IPS-NIHi7 (cell line): ENCODE measurements at regions not wholly inside any gene's neighbourhood (a gene's known extent, or its start where the extent isn't known, plus 50 kb on each side); places are given as distances from the start of the nearest gene placed in this dataset.
"Not testable (repeated sequence)": the region's sequence is repeated elsewhere in the genome, so short reads cannot be mapped to it uniquely, and the experiment has no call there.

Experiments used
- DNase-seq: peaks from one replicate; pipeline ENCODE4 v3.0.0; 2012; ENCODE audit warnings: mixed read lengths; ENCODE audit errors: extremely low spot score

DNA sequence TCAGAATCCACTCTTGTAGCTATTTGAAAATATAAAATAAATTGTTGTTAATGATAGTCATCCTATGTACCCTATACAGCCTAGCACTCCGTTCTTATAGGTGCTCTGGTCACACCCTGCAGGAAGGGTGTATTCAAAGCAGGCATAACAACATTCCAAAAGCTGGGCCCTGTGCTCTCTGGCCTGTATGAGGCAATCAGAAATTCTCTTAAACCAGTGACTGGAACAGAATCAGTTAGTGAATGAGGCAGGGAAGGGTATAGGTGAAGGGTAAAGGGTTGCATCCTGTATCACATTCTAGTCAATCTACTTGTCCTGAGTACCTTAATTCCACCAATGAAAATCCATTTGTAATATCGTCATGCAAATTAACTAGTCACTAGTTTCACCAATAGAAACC is 154.5 kb upstream of the ZNF217 start:
- DNase-seq = no peak

- DNase-seq = no peak
These were observed 150.1 kb upstream of the ZNF217 start for GRCh38 chr20:53743607-53744260.

GRCh38 chr20:53742685-53743081 is 149.0 kb upstream of the ZNF217 start:
- no peak for DNase-seq

DNA sequence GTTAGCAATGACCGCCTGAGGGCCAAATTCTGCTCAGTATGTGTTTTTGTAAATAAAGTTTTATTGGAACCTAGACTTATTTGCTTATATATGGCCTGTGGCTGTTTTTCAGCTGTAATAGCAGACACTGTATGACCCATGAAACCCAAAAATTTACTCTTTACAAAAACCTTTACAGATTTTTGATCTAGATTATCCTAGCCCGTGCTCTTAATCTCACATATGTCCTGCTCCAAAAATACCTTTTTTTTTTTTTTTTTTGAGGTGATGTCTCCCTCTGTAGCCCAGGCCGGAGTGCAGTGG is 148.0 kb upstream of the ZNF217 start:
- no peak for DNase-seq

DNA sequence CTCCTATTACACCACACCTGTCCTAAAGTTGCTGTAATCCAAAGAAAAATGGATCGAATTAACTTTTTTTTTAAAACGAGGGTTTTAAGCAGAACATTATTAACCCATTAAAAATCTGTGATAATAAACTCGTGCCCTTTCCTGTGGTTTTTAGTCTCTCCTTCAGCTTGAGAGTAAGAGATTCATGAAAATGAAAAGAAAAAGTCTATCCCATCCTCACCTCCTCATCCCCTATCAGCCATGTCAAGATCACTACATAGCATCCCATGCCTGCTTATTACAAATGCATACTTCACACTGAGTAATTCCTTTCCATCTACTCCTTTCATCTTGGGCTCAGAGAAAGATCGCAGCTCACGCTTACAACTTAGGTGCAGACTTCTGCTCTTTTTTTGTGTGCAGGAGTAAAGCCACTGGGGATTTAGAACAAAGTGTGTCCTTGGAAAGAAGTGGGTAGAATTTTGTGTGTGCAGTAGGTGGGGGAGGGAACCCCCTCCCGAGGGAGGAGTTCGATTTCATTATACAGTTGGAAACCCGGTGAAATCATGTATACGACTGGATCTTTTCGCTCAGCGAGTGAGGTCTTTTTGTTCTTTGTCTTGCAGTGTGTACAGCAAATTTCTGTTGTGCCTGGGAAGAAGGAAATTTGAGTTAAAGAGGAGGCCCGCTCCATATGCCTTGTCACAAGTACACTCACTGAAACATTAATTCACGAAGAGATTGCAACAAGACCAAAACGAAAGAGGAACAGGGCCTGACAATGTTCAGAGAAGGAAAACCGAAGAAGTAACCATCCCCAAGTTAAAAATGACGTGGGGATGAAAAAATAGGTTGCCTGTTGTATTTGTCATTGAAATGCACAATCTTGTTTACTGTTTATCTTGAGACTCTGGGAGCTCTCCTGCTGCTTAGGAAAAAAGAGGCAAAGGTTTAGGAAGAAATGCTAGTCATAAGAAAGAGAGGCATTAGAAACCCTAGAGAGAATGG is 146.5 kb upstream of the ZNF217 start:
- DNase-seq = no peak

- DNase-seq = no peak
These were observed 145.5 kb upstream of the ZNF217 start for GRCh38 chr20:53738945-53739798.

DNA sequence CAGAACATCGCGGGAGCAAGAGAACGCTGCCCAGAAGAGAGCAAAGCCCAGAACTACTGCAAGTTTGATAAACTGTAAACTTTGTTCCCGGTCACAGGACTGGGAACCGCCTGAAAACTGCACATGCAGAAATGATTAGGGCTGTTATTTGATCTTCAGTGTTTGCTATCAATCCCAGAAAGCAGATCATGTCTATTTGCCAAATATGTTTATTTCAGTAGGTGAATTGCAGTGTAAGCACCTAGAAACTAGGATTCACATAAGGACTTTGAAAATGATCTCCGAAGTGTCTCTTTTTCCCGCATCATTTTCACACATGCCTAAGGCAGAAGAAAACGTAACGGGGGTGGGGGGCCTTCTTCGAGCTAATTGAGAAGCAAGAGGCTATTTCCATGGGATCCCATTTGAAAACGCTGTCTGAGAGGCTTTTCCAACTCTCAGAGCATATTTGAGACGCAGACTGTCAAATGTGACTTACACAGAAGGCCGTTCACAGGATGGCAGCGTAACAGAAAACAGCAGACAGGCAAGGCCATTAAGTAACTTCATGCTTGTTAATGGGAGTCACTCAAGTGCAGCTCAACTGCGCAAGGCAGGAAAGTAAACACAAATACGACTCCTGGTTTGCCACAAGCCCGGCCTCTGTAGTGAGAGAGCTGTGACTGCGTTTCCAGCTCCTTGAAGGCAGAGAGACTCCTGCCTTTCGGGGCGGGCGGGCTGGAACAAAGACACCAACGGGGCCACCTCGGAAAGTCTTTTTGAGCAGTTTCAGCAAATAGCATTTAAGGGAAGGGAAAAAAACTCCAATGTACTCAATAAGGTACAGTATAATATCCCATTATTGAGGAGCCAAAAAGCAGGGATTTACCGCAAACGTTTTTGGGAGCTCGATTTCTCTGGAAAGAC is 144.7 kb upstream of the ZNF217 start:
- DNase-seq = peak; percentile 65

GRCh38 chr20:53737396-53738038 is 143.9 kb upstream of the ZNF217 start:
- no peak for DNase-seq

DNA sequence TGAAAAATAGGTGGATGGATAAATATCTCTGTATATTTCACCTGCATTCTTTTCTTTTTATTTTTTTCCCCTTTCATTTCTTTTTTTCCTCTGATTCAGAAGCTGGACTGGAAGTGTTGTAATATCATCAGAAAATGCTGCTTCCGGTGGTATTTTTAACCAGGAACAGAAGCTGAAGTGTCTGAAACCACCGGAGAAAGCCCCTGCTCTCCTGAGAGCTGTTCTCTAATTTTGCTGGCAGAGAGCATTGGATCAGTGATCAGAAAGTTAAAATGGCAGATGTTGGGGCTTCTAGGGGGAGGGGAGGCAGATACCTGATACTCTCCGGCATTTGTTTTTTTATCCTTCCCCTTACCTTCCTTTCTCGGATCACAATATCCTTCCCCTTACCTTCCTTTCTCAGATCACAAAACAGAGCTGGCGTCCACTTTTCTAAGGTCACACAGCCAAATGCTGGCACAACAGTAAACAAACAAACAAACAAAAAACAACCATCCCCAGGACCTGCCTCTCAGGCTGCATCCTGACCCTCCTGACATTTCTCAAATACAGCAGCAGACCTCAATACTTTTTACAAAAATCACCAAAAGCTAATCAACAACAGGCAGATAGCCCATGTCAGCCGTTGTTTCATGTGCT is 143.2 kb upstream of the ZNF217 start:
- no peak for DNase-seq

DNA sequence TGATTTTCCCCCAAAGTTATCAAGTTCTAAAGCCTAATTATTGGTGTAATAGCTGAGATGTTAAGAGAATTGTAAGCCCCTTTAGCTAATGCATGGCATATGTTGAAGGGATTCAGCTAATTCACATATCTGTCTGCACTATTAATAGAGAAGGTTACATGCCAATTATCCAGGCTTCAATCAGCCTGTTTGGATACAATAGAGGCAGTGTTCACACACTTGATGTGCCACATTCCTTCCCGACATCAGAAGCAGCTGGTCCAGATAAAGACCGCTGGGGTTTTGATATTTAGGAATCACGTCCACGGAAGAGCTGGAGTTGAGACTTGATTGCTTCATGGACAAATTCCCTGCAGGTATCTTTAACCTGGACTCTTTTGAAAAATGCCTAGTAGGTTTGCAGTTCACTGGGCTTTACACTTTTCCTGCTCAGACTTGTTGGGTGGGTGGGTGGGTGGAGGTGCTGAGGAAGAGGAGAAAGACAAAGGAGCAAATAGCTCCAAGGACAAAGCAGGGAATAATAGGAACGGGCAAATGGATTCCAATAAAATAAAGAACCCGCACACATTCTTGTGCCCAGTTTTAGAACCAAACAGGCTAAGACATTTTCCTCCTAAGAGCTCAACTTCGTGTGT is 142.6 kb upstream of the ZNF217 start:
- no peak for DNase-seq

GRCh38 chr20:53735536-53736050 is 142.0 kb upstream of the ZNF217 start:
- DNase-seq = no peak

DNA sequence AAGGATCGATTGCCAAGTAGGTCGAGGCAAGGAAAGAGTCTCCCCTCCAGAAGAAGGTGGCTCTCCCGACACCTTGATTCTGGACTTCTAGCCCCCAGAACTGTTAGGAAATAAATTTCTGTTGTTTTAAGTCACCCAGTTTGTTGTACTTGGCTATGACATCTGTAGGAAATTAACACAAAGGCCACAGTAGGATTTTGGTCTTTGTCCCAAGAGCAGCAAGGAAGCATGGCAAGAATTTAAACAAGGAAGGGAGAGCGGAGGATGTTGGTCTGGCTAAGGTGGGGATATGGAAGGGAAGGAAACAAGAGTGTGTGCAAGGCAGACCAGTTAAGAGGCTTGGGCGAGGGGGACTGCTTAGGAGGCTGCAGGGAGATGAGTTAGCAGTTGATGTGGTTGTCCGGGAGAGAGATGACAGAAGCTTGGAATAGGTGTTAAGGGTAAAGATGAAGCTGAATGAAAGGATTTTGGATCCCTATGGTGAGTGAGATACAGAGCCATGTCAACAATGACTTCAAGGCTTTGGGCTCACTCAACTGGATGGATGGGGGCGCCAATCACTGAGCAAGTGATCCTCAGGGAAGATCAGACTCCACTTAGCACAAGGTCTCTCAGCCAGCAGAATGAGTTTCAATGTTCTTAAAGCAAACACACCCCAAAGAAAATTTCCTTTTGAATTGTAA is 140.5 kb upstream of the ZNF217 start:
- no peak for DNase-seq

GRCh38 chr20:53731595-53731994 is 138.0 kb upstream of the ZNF217 start:
- DNase-seq = no peak

- no peak for DNase-seq
These were observed 134.7 kb upstream of the ZNF217 start for GRCh38 chr20:53728359-53728758.

- DNase-seq = not testable (repeated sequence)
These were observed 133.6 kb upstream of the ZNF217 start for GRCh38 chr20:53727239-53727638.

- no peak for DNase-seq
These were observed 131.9 kb upstream of the ZNF217 start for GRCh38 chr20:53725575-53725970.

- no peak for DNase-seq
These were observed 130.0 kb upstream of the ZNF217 start for GRCh38 chr20:53723621-53724020.

DNA sequence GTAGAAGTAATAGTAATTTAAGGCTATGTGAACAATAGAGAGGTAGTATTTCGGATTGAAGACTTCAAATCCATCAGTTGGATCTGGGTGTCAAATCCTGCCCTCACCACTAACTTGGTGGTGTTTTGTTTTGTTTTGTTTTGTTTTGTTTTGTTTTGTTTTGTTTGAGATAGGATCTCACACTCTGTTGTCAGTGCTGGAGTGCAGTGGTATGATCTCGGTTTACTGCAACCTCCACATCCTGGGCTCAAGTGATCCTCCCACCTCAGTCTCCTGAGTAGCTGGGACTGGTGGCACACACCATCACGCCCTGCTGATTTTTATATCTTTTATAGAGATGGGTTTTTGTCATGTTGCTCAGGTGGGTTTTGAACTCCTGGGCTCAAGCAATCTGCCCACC is 129.4 kb upstream of the ZNF217 start:
- no peak for DNase-seq

DNA sequence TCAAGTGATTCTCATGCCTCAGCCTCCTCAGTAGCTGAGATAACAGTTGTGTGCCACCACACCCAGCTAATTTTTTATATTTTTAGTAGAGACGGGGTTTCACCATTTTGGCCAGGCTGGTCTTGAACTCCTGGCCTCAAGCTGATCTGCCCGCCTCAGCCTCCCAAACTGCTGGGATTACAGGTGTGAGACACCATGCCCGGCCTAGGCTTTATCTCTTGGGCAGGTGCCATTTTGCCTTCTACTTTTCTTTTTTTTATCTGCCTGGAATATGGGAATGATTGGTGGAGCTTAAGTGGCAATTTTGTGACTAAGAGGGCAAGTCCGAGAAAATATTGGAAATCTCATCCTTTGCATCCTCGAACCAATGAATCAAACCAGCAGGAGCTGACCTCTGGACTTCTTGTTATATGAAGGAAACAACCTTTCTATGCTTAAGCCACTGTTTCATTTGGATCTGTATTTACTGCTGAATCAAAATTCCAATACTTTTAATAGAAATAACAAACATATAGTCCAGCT is 128.9 kb upstream of the ZNF217 start:
- no peak for DNase-seq
